Esophagus squamous epithelium (tissue), 5 donors: ENCODE measurements at regions not wholly inside any gene's neighbourhood (a gene's known extent, or its start where the extent isn't known, plus 50 kb on each side); places are given as distances from the start of the nearest gene placed in this dataset.
A peak's percentile ranks its signal among the peaks of the same experiment; 100 is the strongest.

Experiments used
- DNase-seq: peaks from one replicate; lab custom pipeline; 2025; lab: John Stamatoyannopoulos, UW
- H3K27ac ChIP-seq, 4 donors: fragments of 200-600 bp; sonication (generic); one replicate each; pipeline ENCODE4 v1.5.1; 2016 to 2019; ENCODE audit warnings: mild to moderate bottlenecking in 1 of 4
- H3K27me3 ChIP-seq, 4 donors: fragments of 200-600 bp; sonication (generic); 1 replicate in 3 of 4; 2 replicates in 1 of 4; pipeline versions ENCODE4 v1.5.1 to v1.6.0; 2017 to 2021; ENCODE audit warnings: antibody characterized with exemption in 1 of 4
- H3K36me3 ChIP-seq, 3 donors: fragments of 200-600 bp; sonication (generic); one replicate each; pipeline ENCODE4 v1.5.1; 2016 to 2019
- H3K4me1 ChIP-seq, 3 donors: fragments of 200-600 bp; sonication (generic); one replicate each; pipeline ENCODE4 v1.5.1; 2017 to 2019
- H3K4me3 ChIP-seq, 4 donors: fragments of 200-600 bp; sonication (generic); 1 replicate in 3 of 4; 2 replicates in 1 of 4; pipeline ENCODE4 v1.5.1; 2016 to 2019; ENCODE audit warnings: mild to moderate bottlenecking in 2 of 4, moderate library complexity in 1 of 4
- H3K9me3 ChIP-seq, 3 donors: fragments of 200-600 bp; sonication (generic); one replicate each; pipeline ENCODE4 v1.5.1; 2016 to 2019
- CTCF ChIP-seq, 6 experiments: fragments of 450-650 bp in 4 of 6; fragments of 200-600 bp in 2 of 6; sonication (generic) in 2 of 6; IDR thresholded peaks; one replicate each; pipeline ENCODE4 v1.5.1; 2016 to 2019; ENCODE audit warnings: antibody characterized with exemption in 6 of 6, mild to moderate bottlenecking in 4 of 6, moderate library complexity in 4 of 6
- POLR2A ChIP-seq, 4 donors: fragments of 450-650 bp; IDR thresholded peaks; one replicate each; pipeline ENCODE4 v1.6.1; 2017; ENCODE audit warnings: antibody characterized with exemption in 4 of 4, mild to moderate bottlenecking in 4 of 4, moderate library complexity in 3 of 4
- WGBS, 2 donors: methylation state at CpG; one replicate each; pipeline ENCODE4 v1.1.5; 2018; 5-methylcytosine and 5-hydroxymethylcytosine counted together
- intact Hi-C: fragments of 100-400 bp; cut with DNase I; formaldehyde crosslinking; loops from one replicate; pipeline ENCODE4 v1.15.0; 2022
- donor health status: DM: yes; HTN: yes; CAD: no.

- 53 to 64% methylated on average over 7 to 8 of the region's 8 CpGs for WGBS, 2 donors
- TF ChIP-seq CTCF (IDR thresholded peaks at IDR 0.05) (peak in 1 of 6 experiments; percentile 18), POLR2A (IDR thresholded peaks at IDR 0.05) (no peak)
- no peak overlapping the region for H3K27ac ChIP-seq
- no peak for DNase-seq
- intact Hi-C loops: no loop called here
- H3K4me3 ChIP-seq: no peak overlapping the region
- H3K27me3 ChIP-seq: no peaks in the 10 kb centered on the region
- H3K4me1 ChIP-seq: peaks cover 0 to 18% (median 0%) of the 10 kb centered on the region in 3 donors
- H3K9me3 ChIP-seq: no peaks in the 10 kb centered on the region
- H3K36me3 ChIP-seq: no peaks in the 10 kb centered on the region
These were observed 64.2 kb downstream of the SPRING1 start for GRCh38 chr12:116673681-116674111.

- no peaks in the 10 kb centered on the region for H3K36me3 ChIP-seq
- DNase-seq: no peak
- H3K27me3 ChIP-seq: no peaks in the 10 kb centered on the region
- H3K27ac ChIP-seq: no peak overlapping the region
- H3K4me1 ChIP-seq: peaks cover 0 to 18% (median 0%) of the 10 kb centered on the region in 3 donors
- 51 to 71% methylated on average over 6 of the region's 6 CpGs for WGBS, 2 donors
- H3K9me3 ChIP-seq: no peaks in the 10 kb centered on the region
- intact Hi-C loops: no loop called here
- H3K4me3 ChIP-seq: peak overlapping the region in 1 of 4 donors; percentile 15
- no peak for TF ChIP-seq POLR2A (IDR thresholded peaks at IDR 0.05)
- no peak for TF ChIP-seq CTCF (IDR thresholded peaks at IDR 0.05)
These were observed 64.9 kb downstream of the SPRING1 start for GRCh38 chr12:116672842-116673516.

- no peak for DNase-seq
- Histone ChIP-seq H3K27ac (no peak overlapping the region), H3K9me3 (no peaks in the 10 kb centered on the region), H3K36me3 (no peaks in the 10 kb centered on the region), H3K4me3 (no peak overlapping the region), H3K27me3 (no peaks in the 10 kb centered on the region), H3K4me1 (peaks cover 0 to 12% (median 0%) of the 10 kb centered on the region in 3 donors)
- intact Hi-C loops: no loop called here
- TF ChIP-seq CTCF (IDR thresholded peaks at IDR 0.05) (no peak), POLR2A (IDR thresholded peaks at IDR 0.05) (no peak)
- WGBS, 2 donors: 81 to 87% methylated on average over 7 of the region's 7 CpGs
These were observed 65.9 kb downstream of the SPRING1 start for GRCh38 chr12:116672010-116672409.

- intact Hi-C loops: no loop called here
These were observed 67.0 kb downstream of the SPRING1 start for GRCh38 chr12:116670859-116671258.

More at GRCh38 chr12:116670859-116671258, 67.0 kb downstream of the SPRING1 start:
- Histone ChIP-seq H3K4me3 (no peak overlapping the region), H3K9me3 (no peaks in the 10 kb centered on the region), H3K4me1 (peaks cover 0 to under 1% (median 0%) of the 10 kb centered on the region in 3 donors), H3K27me3 (no peaks in the 10 kb centered on the region), H3K36me3 (no peaks in the 10 kb centered on the region), H3K27ac (no peak overlapping the region)
- DNase-seq: no peak
- TF ChIP-seq POLR2A (IDR thresholded peaks at IDR 0.05) (no peak), CTCF (IDR thresholded peaks at IDR 0.05) (no peak)
